Upper lobe of left lung (tissue), 6 donors: ENCODE measurements at regions not wholly inside any gene's neighbourhood (a gene's known extent, or its start where the extent isn't known, plus 50 kb on each side); places are given as distances from the start of the nearest gene placed in this dataset.
"Not testable (repeated sequence)": the region's sequence is repeated elsewhere in the genome, so short reads cannot be mapped to it uniquely, and the experiment has no call there.

Source experiments
- ATAC-seq, 2 donors: fragments of 200-7000 bp; cut with Tn5 transposase; one replicate each; pipeline ENCODE4 v1.9.1; 2022; ENCODE audit warnings: mild to moderate bottlenecking in 2 of 2, moderate library complexity in 2 of 2; ENCODE audit not compliant: low FRiP score in 2 of 2
- DNase-seq, 2 donors: peaks; one replicate each; pipeline ENCODE4 v3.0.0-alpha.2; 2019 to 2020
- H3K27ac ChIP-seq, 4 donors: fragments of 200-600 bp; sonication (generic); one replicate each; pipeline ENCODE4 v1.5.1; 2016 to 2019
- H3K27me3 ChIP-seq, 4 donors: fragments of 200-600 bp; sonication (generic); one replicate each; pipeline ENCODE4 v1.5.1; 2017 to 2019
- H3K36me3 ChIP-seq, 4 donors: fragments of 200-600 bp; sonication (generic); one replicate each; pipeline ENCODE4 v1.5.1; 2016 to 2019
- H3K4me1 ChIP-seq, 4 donors: fragments of 200-600 bp; sonication (generic); one replicate each; pipeline ENCODE4 v1.5.1; 2018 to 2019
- H3K4me3 ChIP-seq, 4 donors: fragments of 200-600 bp; sonication (generic); one replicate each; pipeline ENCODE4 v1.5.1; 2017 to 2019; ENCODE audit warnings: mild to moderate bottlenecking in 2 of 4, moderate library complexity in 1 of 4
- H3K9me3 ChIP-seq, 4 donors: fragments of 200-600 bp; sonication (generic); one replicate each; pipeline ENCODE4 v1.5.1; 2018 to 2019
- CTCF ChIP-seq, 6 experiments: fragments of 450-650 bp in 4 of 6; fragments of 200-600 bp in 2 of 6; sonication (generic) in 2 of 6; IDR thresholded peaks; one replicate each; pipeline ENCODE4 v1.5.1; 2016 to 2019; ENCODE audit warnings: antibody characterized with exemption in 6 of 6
- EP300 ChIP-seq, 4 donors: sonication (generic); formaldehyde crosslinking; IDR thresholded peaks; one replicate each; pipeline ENCODE4 v1.5.1; 2017; ENCODE audit warnings: antibody characterized with exemption in 4 of 4, control low read depth in 2 of 4
- POLR2A ChIP-seq, 4 donors: fragments of 450-650 bp; IDR thresholded peaks; one replicate each; pipeline ENCODE4 v1.5.1; 2016 to 2017; ENCODE audit warnings: antibody characterized with exemption in 4 of 4, mild to moderate bottlenecking in 2 of 4
- POLR2AphosphoS5 ChIP-seq, 2 donors: sonication (generic); formaldehyde crosslinking; IDR thresholded peaks; one replicate each; pipeline ENCODE4 v1.5.1; 2017; ENCODE audit warnings: antibody characterized with exemption in 2 of 2
- WGBS, 2 donors: methylation state at CpG; one replicate each; pipeline ENCODE4 v1.1.5; 2017 to 2018; 5-methylcytosine and 5-hydroxymethylcytosine counted together
- donor health status: DM: no; HTN: no; CAD: no; lungs with moderate emphysema.
- donor health status: DM: no; HTN: yes; CAD: no; lungs with severe emphysema.

GRCh38 chr3:177405191-177405672 is 207.9 kb upstream of the TBL1XR1 start:
- no peak for TF ChIP-seq EP300 (IDR thresholded peaks at IDR 0.05)
- no peak for TF ChIP-seq CTCF (IDR thresholded peaks at IDR 0.05)
- no peak for TF ChIP-seq POLR2AphosphoS5 (IDR thresholded peaks at IDR 0.05)
- no peak for TF ChIP-seq POLR2A (IDR thresholded peaks at IDR 0.05)
- Histone ChIP-seq H3K4me3 (no peak overlapping the region), H3K4me1 (no peaks in the 10 kb centered on the region), H3K27ac (no peak overlapping the region), H3K36me3 (no peaks in the 10 kb centered on the region), H3K9me3 (no peaks in the 10 kb centered on the region), H3K27me3 (no peaks in the 10 kb centered on the region)
- DNase-seq = no peak
- no peak for ATAC-seq
- WGBS, 2 donors = 88 to 90% methylated on average over 3 of the region's 3 CpGs

GRCh38 chr3:177410730-177411129 is 213.4 kb upstream of the TBL1XR1 start:
- no peaks in the 10 kb centered on the region for H3K36me3 ChIP-seq
- H3K4me3 ChIP-seq = no peak overlapping the region
- DNase-seq (peak in 1 of 2 donors; percentile 51), ATAC-seq (no peak)
- 18 to 32% methylated on average over 4 of the region's 4 CpGs for WGBS, 2 donors
- no peak overlapping the region for H3K27ac ChIP-seq
- H3K27me3 ChIP-seq = no peaks in the 10 kb centered on the region
- TF ChIP-seq POLR2A (IDR thresholded peaks at IDR 0.05) = no peak
- TF ChIP-seq CTCF (IDR thresholded peaks at IDR 0.05) = no peak
- TF ChIP-seq POLR2AphosphoS5 (IDR thresholded peaks at IDR 0.05) = no peak
- TF ChIP-seq EP300 (IDR thresholded peaks at IDR 0.05) = no peak
- peaks cover 0 to 9% (median 5%) of the 10 kb centered on the region in 4 donors for H3K4me1 ChIP-seq
- no peaks in the 10 kb centered on the region for H3K9me3 ChIP-seq

- TF ChIP-seq POLR2A (IDR thresholded peaks at IDR 0.05) (no peak), POLR2AphosphoS5 (IDR thresholded peaks at IDR 0.05) (no peak)
- no peak overlapping the region for H3K27ac ChIP-seq
Observed at GRCh38 chr3:177411201-177411600, 213.9 kb upstream of the TBL1XR1 start.

GRCh38 chr3:177412677-177413170 is 215.4 kb upstream of the TBL1XR1 start:
- H3K4me3 ChIP-seq, H3K4me1 ChIP-seq, H3K36me3 ChIP-seq, H3K27ac ChIP-seq, H3K9me3 ChIP-seq, H3K27me3 ChIP-seq, ATAC-seq: not testable (repeated sequence)
- 97 to 98% methylated on average over 18 to 23 of the region's 32 CpGs for WGBS, 2 donors
- DNase-seq = peak in 1 of 2 donors; percentile 68

More at GRCh38 chr3:177411201-177411600, 213.9 kb upstream of the TBL1XR1 start:
- WGBS, 2 donors = 71 to 73% methylated on average over 3 of the region's 3 CpGs
- H3K4me1 ChIP-seq = peaks cover 0 to 9% (median 5%) of the 10 kb centered on the region in 4 donors
- no peak overlapping the region for H3K4me3 ChIP-seq
- H3K27me3 ChIP-seq = no peaks in the 10 kb centered on the region
- DNase-seq (no peak), ATAC-seq (no peak)
- H3K9me3 ChIP-seq = no peaks in the 10 kb centered on the region
- no peaks in the 10 kb centered on the region for H3K36me3 ChIP-seq

- Histone ChIP-seq H3K36me3 (no peaks in the 10 kb centered on the region), H3K27ac (no peak overlapping the region), H3K9me3 (no peaks in the 10 kb centered on the region), H3K27me3 (no peaks in the 10 kb centered on the region), H3K4me3 (no peak overlapping the region), H3K4me1 (peaks cover 0 to 9% (median 5%) of the 10 kb centered on the region in 4 donors)
- TF ChIP-seq POLR2A (IDR thresholded peaks at IDR 0.05) = no peak
- TF ChIP-seq CTCF (IDR thresholded peaks at IDR 0.05) = no peak
- no peak for TF ChIP-seq EP300 (IDR thresholded peaks at IDR 0.05)
- TF ChIP-seq POLR2AphosphoS5 (IDR thresholded peaks at IDR 0.05) = no peak
- DNase-seq (no peak), ATAC-seq (no peak)
- 76 to 83% methylated on average over 6 of the region's 6 CpGs for WGBS, 2 donors
Observed at GRCh38 chr3:177414093-177414492, 216.8 kb upstream of the TBL1XR1 start.

- Histone ChIP-seq H3K4me1 (peaks cover 0 to 6% (median 0%) of the 10 kb centered on the region in 4 donors), H3K27ac (no peak overlapping the region), H3K27me3 (no peaks in the 10 kb centered on the region), H3K9me3 (no peaks in the 10 kb centered on the region), H3K36me3 (no peaks in the 10 kb centered on the region), H3K4me3 (no peak overlapping the region)
- ATAC-seq = no peak
- 50 to 65% methylated on average over 1 of the region's 1 CpG for WGBS, 2 donors
- DNase-seq = no peak
- TF ChIP-seq CTCF (IDR thresholded peaks at IDR 0.05) = no peak
- no peak for TF ChIP-seq POLR2AphosphoS5 (IDR thresholded peaks at IDR 0.05)
- TF ChIP-seq POLR2A (IDR thresholded peaks at IDR 0.05) = no peak
- TF ChIP-seq EP300 (IDR thresholded peaks at IDR 0.05) = no peak
Observed at GRCh38 chr3:177418787-177419186, 221.5 kb upstream of the TBL1XR1 start.
